Left renal pelvis (tissue), 4 donors: ENCODE measurements at regions not wholly inside any gene's neighbourhood (a gene's known extent, or its start where the extent isn't known, plus 50 kb on each side); places are given as distances from the start of the nearest gene placed in this dataset.
"Not testable (repeated sequence)": the region's sequence is repeated elsewhere in the genome, so short reads cannot be mapped to it uniquely, and the experiment has no call there.

Experiments
- DNase-seq, 4 donors: peaks; one replicate each; pipeline ENCODE4 v3.0.0-alpha.2; 2013; ENCODE audit warnings: low read depth in 4 of 4, low spot score in 3 of 4

DNA sequence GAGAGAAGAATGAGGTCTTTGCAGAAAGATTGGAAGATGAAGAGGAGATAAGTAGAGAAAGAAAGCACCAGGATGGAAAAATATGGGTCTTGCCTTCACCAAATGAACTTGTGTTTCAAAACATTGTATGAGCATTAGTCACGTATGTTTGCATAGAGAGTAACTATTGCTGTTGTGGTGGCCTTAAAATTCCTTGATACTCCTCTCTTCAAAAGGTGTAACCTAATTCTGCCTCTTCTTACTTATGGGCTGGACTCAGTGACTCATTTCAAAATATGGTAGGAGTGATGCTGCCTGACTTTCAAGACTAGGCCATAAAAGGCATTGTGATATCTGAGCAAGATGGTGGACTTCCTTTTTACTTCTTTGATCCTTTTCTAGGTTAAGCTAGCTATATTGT is 228.7 kb upstream of the ZNF385D start:
- no peak for DNase-seq

DNA sequence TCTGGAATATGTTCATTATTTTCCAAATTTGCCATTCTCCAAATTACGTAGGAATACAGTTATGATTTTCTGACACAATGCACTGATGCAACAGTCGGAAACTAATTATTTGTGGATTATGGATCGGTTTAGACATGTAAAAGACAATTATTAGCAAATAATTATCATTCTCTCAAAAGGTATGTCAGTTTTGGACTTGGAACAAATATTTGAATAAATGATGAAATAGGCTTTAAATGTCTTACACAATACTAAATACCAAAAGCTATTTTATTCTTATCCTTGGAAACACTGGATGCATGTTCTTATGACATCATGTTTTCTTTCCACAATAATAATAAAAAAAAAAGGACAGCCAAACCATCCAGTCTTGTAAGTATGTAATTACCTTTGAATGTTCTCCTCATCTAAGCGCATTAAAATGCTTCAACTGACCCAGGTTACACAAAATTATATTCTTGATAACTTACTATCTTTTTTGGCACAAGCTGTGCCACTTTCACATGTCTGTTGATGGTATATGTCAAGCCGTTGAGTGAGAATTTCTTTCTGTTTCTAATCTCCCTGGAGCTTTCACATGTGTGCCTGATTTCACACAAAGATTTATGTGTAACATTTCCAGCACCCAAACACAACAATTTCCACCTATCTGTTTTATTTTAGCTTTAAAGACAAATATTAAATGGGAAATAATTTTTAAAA is 238.5 kb upstream of the ZNF385D start:
- no peak for DNase-seq

DNA sequence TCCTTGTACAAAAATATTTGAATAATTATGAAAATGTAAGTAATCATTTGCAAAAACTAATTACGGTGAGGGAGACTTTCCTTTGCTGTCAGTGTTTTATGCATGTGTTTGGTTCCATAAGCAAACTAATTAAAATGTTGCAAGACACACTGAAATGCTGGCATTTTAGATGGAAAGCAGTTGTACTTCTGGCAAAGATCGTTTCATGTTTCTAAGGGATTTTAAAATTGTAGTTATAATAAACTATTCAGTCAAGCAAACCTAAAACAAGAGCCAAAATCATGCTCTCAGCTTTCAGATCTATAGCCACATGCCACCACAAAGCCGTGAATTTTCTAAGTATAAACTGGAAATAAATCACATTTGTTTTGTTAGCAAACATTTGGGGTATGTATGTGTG is 240.1 kb upstream of the ZNF385D start:
- no peak for DNase-seq

DNA sequence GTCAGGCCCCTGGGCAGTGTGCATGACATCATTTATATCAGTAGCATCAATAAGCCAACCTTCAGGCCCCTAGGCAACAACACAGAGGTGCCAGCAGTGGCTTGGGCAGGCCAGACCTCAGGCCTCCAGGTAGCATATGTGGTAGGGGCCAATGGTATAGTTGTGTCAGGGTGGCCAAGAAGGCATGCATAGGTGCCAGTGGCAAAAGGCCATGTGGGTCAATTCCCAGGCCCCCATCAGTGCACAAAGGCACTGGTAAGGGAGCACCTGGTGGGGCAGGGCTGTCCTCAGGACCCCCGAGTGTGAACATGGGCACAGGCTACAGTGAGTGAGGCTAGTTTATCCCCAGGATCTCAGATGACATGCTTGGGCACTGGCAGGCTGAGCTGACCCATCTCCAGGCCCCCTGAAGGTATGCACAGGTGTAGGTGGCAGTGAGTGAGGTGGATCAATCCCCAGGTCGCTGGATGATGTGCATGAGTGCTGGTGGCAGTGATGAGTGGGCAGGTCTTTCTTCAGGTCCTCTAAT is 244.1 kb upstream of the ZNF385D start:
- no peak for DNase-seq

DNA sequence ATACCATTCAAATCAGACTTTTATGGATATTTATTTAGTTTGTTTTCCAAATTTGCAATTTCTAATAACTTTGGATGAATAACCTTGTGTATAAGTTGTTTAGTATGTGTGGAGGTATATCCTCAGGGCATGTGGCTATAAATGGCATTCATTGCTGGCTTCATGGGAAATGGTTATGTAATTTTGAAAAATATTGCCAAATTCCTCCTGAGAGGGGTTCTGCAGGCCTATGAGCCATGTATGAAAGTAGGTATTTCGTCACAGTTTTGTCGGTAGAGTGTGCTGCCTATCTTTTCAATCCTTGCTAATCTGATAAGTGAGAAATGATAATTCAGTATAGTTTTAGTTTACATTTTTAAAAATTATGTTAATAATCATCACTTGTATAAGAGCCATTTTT is 256.4 kb upstream of the ZNF385D start:
- DNase-seq = no peak

DNA sequence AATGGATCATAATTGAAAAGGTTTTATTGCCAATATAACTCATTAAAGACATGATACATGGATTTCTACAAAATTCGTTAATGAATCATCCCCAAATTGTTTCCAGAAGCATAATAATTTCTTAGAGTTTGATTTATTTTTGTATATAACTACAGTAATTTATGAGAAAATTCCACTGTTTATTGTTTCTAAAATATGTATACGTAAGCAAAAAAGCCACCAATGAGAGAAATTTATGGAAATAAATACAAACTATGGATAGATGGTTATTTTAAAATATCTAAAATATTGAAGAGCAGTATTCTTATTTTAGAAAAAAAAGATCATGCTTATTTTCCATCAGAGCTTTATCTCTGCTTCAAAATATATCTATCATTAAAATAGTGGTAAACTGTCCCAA is 260.0 kb upstream of the ZNF385D start:
- no peak for DNase-seq

DNA sequence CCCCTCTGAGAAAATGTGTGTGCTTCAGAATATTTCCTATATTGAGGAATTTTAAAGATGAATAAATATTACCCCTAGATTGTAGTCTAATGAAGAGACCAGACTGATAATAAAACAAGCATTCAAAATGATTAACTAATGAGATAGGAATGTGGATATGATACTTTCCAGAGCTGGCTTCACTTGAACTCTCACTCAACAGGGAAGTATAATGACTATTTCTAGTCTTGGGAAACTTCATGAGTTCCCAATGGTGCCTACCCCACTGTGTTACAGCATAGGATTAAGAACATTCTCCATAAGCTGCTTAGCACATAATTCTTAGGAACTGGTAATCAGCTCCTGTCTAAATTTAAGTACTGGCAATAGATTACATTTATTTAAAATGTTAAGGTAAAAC is 261.5 kb upstream of the ZNF385D start:
- DNase-seq = no peak

DNA sequence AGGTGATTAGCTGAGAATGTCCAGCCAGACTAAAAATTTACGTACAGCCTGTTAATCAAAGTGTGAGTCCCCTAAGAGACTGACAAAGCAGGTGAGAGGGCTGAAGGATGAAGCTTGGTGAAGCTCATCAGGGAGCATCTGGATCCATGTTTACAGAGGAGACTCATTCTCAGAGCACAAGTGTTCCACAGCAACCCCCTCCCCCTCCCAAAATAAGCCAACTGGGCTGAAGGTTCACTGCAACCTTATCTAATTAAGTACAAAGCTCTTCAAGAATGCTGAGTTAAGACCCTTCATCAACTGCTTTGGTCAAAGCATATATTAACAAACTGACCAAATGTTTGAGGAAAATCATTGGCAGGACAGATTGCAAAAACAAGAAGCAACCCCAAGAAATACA is 262.6 kb upstream of the ZNF385D start:
- DNase-seq = no peak

DNA sequence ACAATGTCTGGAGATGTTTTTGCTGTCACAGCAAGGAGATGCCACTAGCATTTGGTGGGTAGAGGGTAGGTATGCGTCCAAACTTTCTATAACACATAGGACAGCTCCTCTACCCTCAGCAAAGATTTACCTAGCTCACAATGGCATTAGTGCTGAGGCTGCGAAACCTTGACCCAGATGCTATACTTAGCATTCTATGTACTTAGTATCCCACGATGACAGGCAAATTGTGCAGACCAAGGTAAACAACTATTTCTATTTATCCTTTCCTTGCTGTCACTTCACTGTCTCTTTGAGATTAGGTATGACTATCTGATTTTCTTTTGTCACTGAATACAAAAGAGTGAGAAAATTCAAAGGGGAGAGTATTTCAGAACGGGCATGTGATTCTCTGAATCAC is 265.2 kb upstream of the ZNF385D start:
- no peak for DNase-seq

DNA sequence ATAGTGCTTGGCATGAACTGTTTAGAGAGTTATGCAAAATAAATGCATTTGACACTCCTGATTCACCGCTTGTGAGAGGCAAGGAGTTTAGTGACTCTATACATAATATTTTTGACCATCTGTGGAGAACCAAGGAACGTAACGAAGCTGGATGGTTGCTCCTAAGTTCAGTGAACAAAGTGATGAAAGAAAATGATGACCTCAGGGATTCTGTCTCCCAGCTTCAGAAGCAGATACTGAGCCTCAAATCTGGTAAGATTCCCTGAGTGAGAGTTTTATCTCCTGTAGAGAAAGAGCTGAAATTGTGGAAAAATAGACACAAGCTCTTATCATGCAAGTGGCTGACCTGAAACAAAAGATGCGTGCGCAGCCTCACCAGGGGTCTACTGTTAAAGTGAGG is 273.6 kb upstream of the ZNF385D start:
- not testable (repeated sequence) for DNase-seq

DNA sequence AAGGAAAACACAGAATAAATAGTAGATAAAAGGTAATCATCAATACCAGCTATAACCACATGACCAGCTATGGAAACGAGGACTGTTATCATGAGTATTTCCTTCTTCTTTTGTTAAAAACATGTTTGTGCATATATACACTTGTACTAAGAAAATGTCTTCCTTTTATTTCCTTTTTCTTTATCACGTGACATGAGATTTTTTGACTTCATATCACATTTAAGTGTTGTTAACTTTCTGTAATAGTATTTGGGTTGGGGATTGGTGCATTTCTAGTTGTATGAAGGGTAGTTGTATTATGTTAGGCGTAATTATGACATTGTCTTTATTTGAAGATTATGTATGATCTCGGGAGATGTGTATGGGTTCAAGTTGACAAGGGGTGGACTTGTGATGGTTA is 278.5 kb upstream of the ZNF385D start:
- no peak for DNase-seq

DNA sequence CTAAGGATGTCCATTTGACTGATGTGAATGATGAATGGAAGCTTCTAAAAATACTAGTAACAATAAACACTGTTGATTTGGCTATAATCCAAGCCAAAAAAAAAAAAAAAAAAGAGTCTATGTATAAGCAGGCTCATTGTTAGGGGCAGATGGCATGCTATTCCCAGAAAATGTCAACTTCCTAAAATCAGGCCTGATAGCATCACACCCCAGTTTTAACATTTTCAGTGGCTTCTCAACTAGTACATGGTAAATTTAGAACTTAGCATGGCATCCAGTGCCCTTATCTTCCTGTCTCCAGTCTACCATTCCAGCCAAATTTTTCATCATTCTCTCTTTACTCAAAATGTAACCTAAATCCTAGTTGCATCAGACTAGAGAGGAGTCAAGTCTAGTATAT is 288.2 kb upstream of the ZNF385D start:
- DNase-seq = no peak

DNA sequence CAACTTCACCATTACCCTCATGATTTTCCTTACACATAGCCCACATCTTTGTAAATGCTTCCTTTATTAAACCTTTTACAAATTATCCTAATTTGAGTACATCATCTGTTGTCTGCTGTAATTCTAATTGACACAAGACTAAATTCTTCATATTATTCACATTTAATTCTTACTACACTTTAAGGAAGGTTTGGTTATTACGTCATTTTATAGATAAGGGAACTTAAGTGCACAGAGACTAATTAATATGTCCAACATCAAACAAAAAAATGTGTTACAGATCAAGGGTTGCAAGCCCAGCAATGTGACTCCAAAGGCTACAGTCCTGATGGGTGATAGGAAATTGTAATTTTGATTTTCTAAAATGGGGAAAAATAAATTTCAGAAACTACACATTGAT is 289.1 kb upstream of the ZNF385D start:
- DNase-seq = no peak

DNA sequence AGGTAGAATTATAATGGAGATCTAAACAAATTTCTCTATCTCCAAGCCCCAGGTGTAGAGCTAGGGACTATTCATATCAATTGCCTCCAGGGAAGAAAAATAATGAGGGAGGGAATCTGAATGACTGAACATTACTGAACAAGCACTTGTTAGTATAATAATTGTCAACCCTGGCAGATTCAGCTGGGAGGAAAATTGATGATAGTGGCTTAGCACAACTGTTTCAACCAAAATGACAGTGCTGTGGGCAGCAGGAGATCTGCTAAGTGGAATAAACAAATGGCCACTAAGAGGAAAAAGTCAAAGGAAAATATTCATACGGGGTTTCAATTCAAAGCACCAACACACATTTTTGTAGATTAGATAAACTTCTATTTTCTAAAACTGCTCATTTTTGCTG is 294.9 kb upstream of the ZNF385D start:
- no peak for DNase-seq

DNA sequence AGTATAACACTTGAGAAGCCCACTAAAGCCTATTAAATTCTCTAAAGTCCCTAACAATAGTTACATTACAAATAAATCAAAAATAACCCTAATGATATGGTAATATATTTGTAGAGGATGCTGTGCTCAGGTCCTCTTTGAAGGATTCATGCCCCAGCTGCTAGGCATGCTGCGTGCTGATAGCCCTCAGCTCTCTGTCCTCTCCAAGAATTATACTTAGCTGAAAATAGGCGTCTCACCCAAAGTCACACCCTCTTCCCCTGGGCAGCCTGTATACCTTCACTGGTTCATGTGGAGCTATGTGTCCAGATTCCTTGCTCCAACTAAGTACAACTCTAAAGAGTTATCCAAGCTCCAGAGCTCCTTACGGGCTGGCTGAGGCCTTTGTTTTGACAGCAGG is 312.5 kb upstream of the ZNF385D start:
- no peak for DNase-seq

DNA sequence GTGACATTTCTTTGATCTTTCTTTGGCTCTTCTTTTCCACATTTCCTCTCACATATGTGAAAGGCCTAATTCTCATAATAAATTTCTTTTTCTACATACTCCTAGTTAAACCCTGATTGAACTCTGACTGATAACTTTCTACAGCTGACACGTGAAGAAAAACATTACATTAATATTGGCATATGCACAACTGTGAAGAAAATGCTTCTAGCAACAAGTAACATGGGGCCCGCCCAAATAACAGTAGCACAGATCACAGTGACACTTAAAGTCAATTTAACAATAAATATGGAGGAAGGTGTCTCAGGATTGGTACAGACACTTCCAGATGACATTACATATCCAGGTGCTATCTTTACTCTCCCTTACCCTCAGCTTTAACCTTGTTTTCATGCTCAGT is 317.6 kb upstream of the ZNF385D start:
- no peak for DNase-seq

DNA sequence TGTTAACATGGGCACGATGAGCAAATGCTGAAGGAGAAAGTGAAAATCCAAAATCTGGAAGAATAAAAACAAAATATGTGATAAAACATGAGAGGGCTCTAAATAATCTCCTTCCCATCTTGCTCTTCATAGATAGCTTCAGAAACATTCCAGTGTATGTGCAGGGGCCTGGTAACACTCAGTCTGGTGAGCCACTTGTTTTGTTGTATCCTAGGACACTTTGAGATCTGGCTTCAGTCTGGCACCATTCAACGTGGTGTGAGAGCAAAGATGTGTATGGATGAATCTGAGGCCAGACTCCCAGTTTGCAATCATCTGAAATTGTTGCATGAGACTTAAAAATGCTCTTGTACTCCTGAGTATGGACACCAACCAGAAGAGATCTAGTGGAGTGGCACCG is 337.2 kb upstream of the ZNF385D start:
- no peak for DNase-seq

DNA sequence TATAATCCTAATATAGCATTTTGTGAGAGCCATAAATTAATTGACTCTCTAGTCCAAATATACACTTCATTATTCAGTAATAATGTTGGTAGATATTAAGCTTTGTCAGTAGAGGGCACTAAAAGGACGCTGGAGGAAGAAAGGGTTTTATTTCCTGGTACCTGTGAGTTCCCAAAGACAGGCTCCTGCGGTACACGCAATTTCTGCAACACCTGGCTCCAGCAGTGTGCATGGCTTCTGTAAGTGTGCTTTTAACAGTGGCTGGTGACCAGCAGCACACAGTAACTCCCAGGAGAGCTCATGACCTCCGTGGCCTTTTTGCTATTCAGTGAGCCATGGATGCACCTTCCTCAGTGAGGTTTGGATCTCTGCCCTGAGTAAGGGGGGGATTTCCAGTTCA is 338.3 kb upstream of the ZNF385D start:
- DNase-seq = peak in 2 of 4 donors; percentile 3 to 15

DNA sequence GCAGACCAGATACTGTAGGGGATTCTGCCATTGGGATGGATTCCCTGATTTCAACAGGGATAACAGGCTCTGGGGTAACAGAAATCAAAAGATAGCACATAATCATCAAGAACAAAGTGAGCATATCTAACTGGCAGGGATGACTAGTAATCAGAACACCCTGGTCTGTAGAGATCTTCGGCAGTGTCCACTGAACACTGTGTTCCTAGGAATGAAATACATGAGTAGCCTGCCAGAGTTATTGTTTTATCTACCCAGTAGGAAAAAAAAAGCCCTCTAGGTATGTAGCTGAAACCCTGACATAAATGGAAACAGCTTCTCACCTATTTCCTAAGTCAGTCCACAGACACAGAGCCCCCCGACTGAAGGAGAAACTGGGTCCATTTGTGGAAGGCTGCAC is 340.3 kb upstream of the ZNF385D start:
- no peak for DNase-seq

DNA sequence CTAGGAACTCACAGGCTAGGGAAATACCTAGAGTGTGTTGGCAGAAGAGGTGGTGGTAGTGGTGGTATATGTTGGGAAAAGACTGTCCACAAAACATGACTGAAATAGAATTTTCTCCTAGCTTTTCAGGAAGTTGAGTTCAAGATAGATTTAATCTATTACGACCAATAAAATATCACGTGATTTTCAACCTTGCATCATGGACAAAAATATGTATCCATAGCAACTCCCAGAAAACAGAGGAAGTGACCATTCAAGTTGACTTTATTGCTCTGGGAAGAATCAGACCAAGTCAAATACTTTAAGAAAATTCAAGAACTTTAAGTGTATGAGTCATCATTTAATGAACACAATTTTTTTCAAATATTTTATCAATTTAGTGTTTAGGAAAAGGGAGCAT is 347.0 kb upstream of the ZNF385D start:
- DNase-seq = no peak

DNA sequence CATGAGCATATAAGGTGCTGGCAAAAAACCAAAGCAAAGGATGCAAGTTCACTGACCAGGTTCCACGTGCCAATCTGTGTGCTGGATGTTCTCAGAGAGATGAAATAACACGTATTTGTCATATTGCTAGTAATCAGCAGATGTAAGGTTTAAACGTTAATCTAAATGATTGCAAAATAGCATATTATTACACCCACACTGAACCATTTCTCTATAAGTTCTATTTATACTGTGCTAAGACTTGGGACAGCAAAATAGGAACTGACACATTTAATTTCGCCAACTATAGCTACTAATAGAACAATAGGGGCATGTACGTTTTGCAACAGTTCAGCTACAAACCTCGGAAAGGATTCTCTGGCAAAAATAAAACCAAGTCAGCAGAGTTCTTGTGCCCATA is 350.3 kb upstream of the ZNF385D start:
- DNase-seq = no peak

DNA sequence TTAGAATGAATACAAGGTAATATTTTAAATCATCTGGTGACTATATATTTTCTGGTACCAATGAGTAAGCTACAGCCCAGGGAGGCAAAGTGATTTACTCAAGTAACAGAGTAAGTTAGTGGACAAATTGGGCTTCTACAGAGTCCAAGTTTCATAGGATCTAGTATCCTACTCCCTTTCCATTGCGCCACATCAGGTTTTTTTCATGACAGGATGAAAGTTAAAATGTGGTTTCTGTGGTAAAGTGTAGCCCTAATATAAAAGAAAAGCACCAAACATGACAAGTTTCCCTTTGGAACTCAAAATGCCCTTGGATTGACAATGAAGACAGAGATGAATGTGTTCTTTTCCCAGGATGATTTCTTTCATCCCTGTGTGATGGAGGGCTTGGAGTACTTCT is 350.8 kb upstream of the ZNF385D start:
- DNase-seq = no peak

DNA sequence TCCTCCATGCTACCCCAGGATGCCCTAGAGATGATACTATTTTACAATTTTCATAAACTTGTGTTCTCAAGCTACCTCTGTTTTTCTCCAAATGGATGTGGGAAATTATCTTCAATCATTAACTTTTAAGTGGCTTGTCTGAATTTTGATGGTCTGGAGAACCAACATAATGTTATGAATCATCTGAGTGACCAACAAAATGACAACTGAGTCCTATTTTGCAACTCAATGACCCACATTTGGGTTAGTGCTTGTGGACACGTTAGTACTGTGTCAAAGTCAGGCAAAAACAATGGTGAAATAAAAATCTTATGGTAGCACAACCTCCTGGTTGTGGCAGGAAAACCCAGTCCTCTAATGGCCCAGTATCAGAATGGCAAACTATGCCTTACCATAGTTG is 352.4 kb upstream of the ZNF385D start:
- DNase-seq = no peak
